Glomerular visceral epithelial cell (primary cell): ENCODE measurements at regions not wholly inside any gene's neighbourhood (a gene's known extent, or its start where the extent isn't known, plus 50 kb on each side); places are given as distances from the start of the nearest gene placed in this dataset.

ENCODE experiments used
- DNase-seq: peaks from one replicate; pipeline ENCODE4 v3.0.0-alpha.2; 2016; ENCODE audit errors: extremely low spot score

DNA sequence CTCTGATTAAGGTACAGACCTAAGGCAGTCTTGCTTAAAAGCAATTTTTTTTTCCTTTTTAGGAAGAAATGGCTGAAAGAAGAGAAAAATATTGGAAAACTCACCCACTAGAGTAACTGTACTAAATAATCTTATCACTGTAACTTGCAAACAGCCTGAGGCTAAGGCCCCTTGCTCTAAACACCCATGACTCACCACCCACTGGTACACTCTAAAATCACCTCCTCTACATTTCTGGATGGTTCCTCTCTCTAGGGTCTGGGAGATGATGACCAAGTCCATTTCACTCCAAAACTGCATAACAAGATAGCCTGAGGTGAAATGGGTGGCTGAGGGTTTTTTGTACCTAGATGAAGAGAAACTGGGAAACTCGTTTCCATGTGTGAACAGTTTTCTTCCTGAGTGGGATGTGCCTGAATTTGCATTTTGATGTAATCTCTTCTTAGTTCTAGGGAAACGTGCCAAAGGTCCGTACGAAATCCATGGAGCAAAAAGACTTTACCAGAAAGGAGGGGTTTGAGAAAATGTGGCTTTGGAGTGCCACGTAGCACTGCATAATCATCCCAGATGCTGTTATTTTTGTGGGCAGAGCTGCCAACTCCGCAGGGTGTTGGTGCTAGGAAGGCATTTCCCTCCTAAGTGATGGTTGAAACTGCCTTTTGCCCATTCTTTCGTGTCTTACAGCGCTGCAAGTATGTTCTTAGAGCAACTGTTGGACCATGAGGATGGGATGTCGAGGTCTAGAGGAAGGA lies 113.5 kb upstream of the C10orf90 start:
- DNase-seq = no peak

DNA sequence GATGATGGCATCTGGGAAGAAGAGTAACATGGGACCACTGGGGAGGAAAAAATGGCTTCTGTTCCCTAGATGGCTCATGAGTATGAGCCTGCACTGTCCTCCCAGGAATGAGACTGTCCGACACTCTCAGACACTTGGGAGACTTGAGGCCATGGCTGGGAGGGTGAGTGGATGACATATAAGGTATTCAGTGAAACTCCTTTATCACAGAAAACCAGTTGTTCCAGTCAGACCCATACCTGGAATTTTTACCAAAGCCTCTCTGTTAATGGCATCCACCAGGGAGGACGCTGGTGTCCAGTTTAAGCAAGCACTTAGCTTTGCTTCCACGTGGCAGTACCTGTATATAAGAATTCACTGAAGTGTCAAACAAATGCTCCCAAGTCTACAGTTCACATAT lies 116.7 kb upstream of the C10orf90 start:
- DNase-seq = no peak

DNA sequence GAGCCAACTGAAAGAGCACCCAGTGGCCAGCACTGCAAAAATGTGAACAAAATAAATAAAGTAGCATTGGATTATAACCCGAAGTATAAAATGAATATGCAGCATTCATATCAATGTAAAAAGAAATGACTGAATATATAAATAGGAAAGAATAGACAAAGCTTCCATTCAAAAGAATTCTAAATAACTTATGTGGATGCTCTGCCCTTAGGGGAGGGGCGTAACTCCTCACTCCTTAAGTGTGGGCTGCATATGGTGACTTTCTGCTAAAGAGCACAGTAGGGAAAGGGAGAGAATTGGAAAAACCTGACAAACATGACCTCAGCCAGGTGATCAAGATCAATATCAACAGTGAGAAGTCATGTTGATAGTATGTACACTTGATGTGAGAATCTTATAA lies 109.9 kb upstream of the DOCK1 start:
- no peak for DNase-seq

DNA sequence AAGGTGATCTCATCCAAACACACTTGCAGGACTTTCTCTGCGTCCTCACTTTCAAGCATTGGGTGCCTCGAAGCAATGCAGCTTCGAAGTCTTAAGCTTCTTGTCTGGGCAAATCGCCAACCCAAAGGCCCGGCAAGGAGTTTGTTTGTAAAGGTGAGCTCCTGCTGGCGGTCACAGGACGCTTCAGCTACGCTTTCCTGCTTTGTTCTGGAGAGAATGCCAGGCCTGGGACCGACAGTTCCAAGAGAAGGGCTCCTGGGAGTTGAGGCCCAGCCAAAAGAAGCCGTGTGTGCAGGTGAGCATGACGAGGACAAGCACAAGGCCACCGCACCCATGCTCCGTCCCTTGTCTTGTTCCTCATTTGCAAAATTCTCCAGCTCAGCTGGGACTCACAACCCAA lies 106.6 kb upstream of the DOCK1 start:
- no peak for DNase-seq

DNA sequence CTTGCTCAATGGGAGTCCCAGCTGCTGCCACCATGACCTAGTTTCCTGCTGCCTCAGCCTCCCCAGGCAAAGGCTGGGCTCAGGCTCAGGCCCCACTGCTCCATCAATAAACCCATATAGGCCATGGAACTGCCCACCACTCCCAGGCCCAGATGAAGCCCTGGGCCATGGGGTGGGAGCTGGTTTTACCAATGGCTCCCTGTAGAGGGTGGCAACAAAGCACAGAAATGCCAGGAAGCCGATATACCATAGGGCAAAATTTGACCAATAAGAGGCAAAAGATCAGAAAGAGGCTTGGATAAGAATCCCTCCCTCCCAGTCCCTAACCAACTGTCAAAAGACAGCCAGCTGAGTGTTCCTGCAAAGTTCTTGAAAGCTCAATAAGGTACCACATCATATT lies 101.8 kb upstream of the DOCK1 start:
- no peak for DNase-seq

DNA sequence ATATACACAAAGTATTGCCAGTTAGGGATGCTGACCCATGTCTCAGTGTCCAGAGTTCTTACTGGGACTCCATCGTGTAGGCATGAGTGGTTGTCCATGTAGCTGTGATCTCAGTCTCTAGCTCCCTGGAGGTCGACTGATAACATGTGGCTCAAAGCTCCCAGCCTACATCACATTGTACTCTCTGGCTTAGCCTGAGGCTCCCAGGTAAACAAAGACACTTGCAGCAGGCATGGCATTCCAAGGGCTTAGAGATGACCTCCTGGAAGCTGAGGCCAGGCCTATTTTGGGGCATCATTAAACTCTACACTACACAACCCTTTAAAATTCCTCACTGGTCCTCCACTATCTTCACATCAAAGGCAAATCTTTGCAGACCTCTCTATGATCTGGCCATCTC lies 100.8 kb upstream of the DOCK1 start:
- DNase-seq = no peak

DNA sequence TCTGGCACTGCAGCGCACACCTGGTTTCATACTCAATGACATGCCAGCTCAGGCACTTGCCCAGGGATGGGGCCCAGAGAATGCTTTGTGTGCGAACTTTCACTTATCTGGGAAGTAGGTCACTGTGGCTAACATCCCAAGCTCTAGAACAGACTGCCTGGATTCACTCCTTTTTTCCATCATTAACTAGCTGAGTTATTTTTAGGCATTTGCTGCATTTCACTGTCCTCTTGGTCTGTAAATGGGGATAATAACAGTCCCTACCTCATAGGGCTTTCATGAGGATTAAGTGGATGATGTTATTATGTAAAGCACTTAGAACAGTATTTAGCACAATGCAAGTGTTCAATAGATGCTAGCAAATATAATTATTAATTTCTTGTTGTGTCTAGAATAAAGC lies 98.7 kb upstream of the DOCK1 start:
- DNase-seq = no peak

DNA sequence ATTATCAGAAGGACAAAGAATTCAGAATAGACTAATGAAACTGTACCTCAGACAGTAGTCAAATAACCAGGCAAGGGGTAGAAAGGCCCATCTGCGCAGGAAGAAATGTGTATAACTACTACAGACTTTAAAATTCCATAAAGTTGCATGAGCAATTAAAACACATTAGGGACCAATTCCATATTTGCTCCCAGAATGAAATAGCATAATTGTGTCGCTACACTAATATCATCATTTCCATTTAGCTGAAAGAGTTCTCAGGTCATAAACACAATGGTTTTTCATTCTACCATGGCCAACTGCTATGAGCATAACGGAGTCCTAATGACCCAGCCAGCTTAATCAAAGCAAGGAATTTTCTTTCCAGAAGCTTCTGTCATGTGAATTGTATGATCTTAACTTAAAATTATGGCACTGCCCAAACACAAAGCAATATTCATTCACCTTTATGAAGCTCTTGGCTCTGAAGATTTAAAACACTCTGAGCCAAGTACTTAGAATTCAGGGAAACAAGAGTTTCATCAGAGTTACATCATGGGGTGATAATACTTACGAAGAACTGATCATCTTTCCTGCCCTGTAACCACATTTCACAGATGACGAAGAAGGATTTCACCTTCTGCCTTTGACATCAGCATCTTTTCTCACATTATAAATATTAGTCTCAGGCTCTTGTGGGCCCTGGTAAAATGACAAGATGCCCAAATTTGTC lies 98.1 kb upstream of the DOCK1 start:
- no peak for DNase-seq

DNA sequence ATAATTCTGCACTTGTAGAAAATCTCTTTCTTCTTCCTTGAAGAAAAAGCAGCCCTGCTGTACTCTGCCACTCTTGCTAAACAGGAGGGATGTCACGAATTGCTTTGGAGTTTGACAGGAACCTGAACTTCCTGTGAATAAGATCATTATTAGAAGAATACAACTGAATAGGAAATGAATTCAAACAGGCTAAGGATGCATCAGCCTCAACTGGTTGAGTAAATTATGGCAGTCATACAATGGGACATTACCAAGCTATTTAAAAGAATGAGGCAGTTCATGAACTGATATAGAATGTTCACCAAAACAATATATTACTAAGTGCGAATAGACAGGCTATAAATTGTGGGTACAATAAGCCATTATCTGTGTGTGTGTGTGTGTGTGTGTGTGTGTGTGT lies 97.1 kb upstream of the DOCK1 start:
- no peak for DNase-seq

DNA sequence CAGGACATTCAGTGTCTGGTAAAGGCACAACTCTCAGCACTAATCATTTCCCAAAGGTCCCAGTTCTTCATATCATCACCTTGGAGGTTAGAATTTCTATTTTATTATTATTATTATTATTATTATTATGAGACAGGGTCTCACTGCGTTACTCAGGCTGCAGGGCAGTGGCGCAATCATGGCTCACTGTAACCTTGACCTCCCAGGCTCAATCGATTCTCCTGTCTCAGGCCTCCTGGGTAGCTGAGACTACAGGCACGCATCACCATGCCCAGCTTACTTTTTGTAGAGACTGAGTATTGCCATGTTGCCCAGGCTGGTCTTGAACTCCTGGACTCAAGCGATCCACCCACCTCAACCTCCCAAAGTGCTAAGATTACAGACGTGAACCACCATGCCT lies 91.8 kb upstream of the DOCK1 start:
- DNase-seq = no peak

DNA sequence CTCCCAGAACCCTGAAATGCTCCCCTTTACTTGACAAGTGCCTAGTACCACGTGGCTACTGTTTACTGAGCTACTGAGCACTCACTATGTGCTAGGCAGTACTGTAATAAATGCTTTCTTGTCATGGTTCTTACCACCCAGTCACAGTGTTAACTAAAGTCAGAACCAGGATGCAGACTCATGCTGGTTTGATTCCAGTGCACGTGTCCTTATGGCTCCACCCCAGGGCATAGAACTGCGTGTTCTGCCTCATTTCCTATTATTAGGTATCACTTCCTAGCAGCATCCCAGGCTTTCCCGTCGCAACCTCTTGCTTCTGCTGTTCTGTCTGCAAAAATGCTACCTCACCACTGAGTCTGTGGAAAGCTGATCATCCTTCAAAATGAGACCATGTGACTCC lies 71.7 kb upstream of the DOCK1 start:
- DNase-seq = no peak

DNA sequence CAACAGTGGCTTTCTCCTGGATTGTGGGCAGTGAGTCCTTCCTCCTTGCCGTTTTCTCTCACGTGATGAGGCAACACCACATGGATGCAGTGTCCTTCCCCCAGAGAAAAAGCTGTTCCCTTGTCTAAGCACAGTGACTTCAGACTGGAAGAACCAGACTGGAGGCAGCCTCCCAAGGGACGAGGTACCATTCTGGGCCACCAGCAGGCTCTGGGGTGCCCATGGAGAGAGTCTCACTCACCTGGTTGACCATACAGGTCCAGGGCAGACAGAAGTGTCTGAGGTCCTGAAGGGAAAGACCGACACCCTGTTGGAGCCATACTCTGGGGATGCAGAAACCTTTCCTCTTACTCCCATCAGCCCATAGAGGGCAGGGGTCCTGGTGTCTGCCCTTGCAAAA lies 69.2 kb upstream of the DOCK1 start:
- DNase-seq = no peak

DNA sequence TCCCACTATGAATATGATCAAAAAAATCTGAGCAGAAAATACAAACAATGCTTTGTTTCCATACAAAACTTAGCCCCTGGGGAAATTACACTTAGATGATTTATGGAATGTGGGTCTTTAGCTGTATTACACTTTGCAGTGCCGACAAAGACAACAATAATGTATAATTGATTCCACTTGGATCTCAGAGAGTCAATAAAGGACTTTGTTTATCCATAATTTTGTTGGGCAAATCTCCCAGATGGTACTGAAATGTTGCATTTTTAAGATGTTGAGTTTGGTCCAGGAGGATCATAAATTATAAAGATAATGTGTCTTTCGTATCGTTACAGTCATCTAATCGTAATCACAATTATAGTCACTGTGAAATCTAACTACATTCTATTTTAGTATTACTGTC lies 66.9 kb upstream of the DOCK1 start:
- no peak for DNase-seq

DNA sequence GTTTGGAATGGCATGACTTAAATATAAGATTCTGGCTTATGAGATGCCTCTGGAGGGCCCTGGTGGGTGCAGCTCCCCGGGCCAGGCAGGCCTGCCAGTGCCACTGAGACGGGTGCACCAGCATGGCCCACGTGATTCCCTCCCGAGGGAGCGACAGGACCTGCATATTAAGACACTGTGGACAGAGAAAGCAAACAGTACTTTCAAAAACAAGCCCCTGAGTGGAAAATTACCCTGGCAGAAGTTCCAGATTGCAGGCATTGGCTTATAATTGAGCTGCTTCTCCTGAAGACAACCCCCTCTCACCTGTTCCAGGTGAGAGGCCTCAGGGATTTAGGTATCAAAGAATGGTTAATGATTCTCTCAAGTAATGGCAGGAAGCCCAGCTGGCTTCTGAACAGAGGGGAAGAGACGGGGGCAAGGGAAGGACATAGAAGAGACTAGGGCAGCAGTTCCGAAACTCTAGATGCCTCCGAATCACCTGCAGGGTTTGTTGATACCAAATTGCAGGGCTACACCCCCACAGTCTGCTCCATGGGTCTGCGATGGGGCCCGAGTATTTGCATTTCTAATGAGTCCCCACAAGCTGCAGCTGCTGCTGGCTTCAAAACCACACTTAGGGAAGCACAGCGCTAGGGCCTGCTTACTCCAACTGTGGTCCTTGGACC lies 66.0 kb upstream of the DOCK1 start:
- DNase-seq = no peak

DNA sequence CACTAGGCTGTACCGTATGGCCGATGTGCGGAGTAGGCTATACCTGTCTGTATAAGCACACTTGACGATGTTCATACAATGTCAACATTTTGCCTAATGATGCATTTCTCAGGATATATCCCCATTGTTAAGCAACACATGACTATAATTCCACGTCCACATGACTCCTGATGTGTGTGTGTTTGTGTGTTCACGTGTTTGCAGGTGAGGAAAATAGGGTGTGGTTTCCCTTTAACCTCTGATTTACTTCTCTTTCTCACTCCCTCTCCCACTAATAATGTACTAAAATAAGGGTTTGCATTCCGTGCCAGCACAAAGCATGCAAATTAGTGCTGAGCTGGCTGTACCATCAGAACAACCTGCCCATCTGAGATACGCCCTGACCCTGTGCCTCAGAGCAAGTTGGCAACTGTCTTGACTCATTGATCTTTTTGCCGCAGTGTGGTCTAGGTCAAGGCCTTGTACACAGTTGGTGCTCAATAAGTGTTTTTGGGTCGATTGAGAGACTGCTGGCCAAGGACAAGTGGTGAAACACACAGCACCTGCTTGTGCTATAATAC lies 64.6 kb upstream of the DOCK1 start:
- DNase-seq = no peak

DNA sequence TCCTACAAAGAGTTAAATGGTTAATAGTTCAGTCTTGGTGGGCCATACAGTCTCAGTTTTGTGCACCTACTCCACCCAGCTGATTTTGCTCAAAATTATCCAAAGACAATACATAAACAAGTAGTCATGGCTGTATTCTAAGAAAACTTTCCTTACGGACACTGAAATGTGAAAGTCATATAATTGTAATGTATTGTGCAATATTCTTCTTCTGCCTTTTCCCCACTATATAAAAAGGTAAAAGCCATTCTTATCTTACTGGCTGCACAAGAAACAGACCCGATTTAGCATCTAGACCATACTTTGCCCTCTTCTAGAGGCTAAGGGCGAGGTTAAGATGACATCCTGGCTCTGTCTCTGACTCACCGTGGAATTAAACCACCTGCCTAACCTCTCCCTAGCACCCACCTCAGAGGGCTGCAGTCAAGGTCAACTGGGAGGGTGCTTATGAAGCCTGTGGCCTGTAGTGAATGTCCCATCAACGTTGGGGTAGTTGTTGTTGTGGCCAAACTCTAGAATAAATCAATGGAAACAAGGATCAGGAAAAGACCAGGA lies 63.8 kb upstream of the DOCK1 start:
- no peak for DNase-seq

DNA sequence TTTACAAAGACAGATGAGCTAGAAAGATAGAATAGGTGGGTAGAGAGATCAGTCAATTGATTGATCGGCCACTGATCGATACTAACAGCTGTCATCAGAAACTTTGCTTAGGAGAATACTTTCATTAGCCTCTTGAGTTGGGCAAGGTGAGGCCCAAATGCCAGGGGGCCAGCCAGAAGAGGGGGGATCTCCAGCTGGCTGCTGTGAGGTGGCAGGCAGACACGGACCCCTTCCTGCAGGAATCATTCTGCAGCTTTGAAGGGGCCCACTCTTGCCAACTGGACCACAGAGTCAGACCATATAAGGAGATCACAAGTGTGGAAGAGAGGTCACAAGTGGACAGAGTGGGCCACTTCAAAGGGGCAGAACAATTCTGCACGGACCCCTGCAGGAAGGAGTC lies 62.9 kb upstream of the DOCK1 start:
- no peak for DNase-seq

DNA sequence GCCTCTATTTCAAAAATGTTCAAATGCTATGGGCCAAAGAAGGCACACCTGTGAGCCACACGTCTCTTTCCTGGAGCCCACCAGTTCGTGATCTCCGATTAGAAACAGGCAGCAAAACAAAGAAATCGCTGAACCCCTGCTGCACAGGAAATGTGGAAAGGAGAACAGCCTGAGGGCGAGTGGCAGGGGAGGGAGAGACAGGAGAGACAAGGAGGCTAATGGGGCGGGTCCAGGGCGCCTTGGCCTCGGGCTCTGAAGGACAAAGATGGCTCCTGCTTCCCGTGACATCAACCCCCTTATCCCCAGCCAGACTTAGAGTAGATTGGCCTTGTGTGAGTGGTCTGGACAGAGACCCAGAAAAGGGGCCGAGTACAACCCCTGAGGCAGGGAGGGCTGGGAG lies 62.4 kb upstream of the DOCK1 start:
- DNase-seq = no peak

DNA sequence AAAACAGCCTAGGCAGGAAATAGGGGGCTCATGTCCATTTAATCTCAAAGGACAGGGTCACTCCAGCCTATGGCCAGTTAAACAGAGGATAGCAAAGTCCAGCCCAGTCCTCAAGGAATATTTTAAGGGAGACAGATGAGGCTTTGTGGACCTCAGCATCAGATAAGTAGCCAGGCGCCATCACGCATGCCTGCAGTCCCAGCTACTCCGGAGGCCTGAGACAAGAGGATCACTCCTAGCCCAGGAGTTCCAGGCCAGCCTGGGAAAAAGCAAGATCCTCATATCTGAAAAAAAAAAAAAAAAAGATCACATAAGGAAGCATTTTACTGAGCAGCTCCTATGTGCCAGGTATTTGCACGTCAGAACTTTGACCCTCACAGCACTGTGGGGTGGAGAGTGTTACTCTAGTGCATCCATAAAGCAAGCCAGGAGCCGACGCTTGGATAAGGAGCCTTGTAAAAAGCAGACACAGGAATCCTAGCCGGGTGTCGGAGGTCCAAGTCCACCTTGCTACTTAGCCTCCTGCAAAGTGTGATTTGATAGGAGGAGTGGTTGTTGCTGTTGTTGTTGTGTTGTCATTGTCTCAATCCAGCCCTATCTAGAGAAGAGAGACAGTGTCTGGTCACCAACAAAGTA lies 61.8 kb upstream of the DOCK1 start:
- DNase-seq = no peak

DNA sequence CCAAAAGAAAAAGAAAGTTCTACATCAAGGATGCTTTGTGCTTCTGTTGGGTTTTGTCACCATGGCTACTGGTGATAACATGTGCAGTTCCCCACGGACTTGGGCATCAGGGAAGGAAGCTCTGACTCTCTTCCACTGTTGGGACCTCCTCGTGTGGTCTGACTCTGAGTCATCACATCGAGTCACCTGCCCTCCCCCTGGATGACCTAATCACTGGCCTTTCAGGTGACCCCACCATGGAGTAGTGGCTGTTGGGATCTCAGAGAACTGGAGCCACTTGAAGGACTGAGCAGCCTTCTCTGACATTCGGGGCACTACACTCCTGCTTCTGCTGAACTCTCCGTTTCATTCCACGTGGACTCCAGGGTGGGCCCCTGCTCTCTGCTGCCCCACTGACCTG lies 60.8 kb upstream of the DOCK1 start:
- DNase-seq = peak; percentile 55

DNA sequence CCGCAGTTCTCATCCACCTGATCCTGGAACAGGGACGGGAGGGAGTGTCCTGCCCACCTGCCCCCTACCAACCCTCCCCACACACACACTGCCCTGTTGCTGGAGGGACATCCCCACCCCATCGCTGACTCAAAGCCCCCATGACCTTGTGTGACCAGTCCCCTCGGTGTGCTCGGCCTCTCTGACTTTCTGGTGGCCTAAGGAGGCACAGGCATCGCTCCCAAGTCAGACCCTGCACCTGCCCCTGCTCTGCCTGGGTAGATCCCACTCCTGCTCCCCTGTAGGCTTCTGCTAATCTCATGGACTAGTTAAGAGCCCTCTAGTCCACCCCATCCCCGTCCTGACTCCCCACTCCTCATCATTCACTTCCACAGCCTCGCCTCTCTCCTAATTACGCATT lies 58.8 kb upstream of the DOCK1 start:
- DNase-seq = no peak

DNA sequence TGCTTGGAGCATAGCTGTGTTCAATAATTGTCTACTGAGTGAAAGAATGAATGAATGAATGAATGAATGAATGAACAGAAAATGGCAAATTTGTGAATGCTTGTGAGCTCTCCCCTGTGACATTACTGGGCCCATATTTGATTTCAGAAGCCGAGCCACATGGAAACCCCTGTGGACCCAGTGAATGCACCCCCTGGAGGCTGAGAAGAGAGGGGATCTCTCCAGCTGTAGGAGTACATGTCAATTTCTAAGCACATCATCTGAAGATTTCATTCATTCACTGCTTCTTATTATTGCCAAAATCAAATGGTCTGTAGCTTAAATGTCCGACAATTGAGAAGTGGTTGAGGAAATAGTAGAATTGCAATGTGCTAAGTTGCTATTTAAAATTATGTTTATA lies 58.3 kb upstream of the DOCK1 start:
- DNase-seq = no peak
